Kidney (tissue), 13 donors: ENCODE measurements at regions not wholly inside any gene's neighbourhood (a gene's known extent, or its start where the extent isn't known, plus 50 kb on each side); places are given as distances from the start of the nearest gene placed in this dataset.

ENCODE experiments used
- DNase-seq, 5 donors: peaks; one replicate each; pipeline ENCODE4 v3.0.0-alpha.2; 2013 to 2020
- FAIRE-seq: peaks from 2 replicates; lab custom pipeline; 2012; peaks lifted over from hg19 to GRCh38; lab: Jason Lieb, UNC
- H3K27ac ChIP-seq, 2 donors: one replicate each; pipeline ENCODE4 v1.7.0; 2013; ENCODE audit warnings: low read depth in 2 of 2, low read length in 2 of 2, inconsistent platforms in 1 of 2
- H3K27me3 ChIP-seq: one replicate; pipeline ENCODE4 v1.7.1; 2013; ENCODE audit warnings: low read length, inconsistent platforms; ENCODE audit not compliant: control insufficient read depth, insufficient read depth
- H3K36me3 ChIP-seq, 3 donors: one replicate each; pipeline versions ENCODE4 v1.7.0 to v1.7.1; 2013; ENCODE audit warnings: low read length in 3 of 3, control low read depth in 1 of 3, inconsistent platforms in 1 of 3; ENCODE audit not compliant: insufficient read depth in 3 of 3, control insufficient read depth in 2 of 3
- H3K4me1 ChIP-seq, 3 donors: one replicate each; pipeline versions ENCODE4 v1.7.0 to v1.7.1; 2013; ENCODE audit warnings: low read length in 3 of 3, inconsistent platforms in 1 of 3, low read depth in 1 of 3; ENCODE audit not compliant: control insufficient read depth in 2 of 3, insufficient read depth in 2 of 3
- H3K4me3 ChIP-seq, 3 donors: one replicate each; pipeline versions ENCODE4 v1.7.0 to v1.8.1; 2013; ENCODE audit warnings: low read length in 3 of 3, control low read depth in 1 of 3, inconsistent platforms in 1 of 3
- H3K9ac ChIP-seq, 3 donors: one replicate each; pipeline versions ENCODE4 v1.7.0 to v1.7.1; 2013; ENCODE audit warnings: low read length in 3 of 3, control low read depth in 1 of 3, inconsistent platforms in 1 of 3
- H3K9me3 ChIP-seq, 3 donors: one replicate each; pipeline versions ENCODE4 v1.7.0 to v1.7.1; 2013; ENCODE audit warnings: low read length in 3 of 3, control low read depth in 1 of 3, inconsistent platforms in 1 of 3; ENCODE audit not compliant: control insufficient read depth in 2 of 3, insufficient read depth in 1 of 3
- CTCF ChIP-seq: IDR thresholded peaks from 3 replicates; pipeline ENCODE4 v1.5.1; 2012; ENCODE audit warnings: mild to moderate bottlenecking, moderate library complexity, borderline replicate concordance; ENCODE audit not compliant: insufficient read depth; ENCODE audit errors: extremely low read depth
- intact Hi-C: fragments of 100-400 bp; cut with DNase I; formaldehyde crosslinking; loops from one replicate; pipeline ENCODE4 v1.11.1; 2022
- donor health status: control.
- donor health status: control.
- donor health status: control.
- donor health status: control.
- donor health status: control.
- donor health status: DM: yes; HTN: yes; CAD: no.
- donor health status: Normal renal cell carcinoma (clear cell type).

GRCh38 chr6:137304020-137304780 is 85.0 kb upstream of the IFNGR1 start:
- no peaks in the 10 kb centered on the region for H3K27me3 ChIP-seq
- no peak for DNase-seq
- peaks cover 0 to under 1% (median 0%) of the 10 kb centered on the region in 3 donors for H3K4me1 ChIP-seq
- H3K9ac ChIP-seq = no peak overlapping the region
- TF ChIP-seq CTCF = no peak
- intact Hi-C loops = no loop called here
- H3K9me3 ChIP-seq = no peaks in the 10 kb centered on the region
- H3K4me3 ChIP-seq = no peak overlapping the region
- H3K36me3 ChIP-seq = no peaks in the 10 kb centered on the region
- no peak overlapping the region for H3K27ac ChIP-seq
- no peak for FAIRE-seq

GRCh38 chr6:137303441-137303840 is 84.3 kb upstream of the IFNGR1 start:
- Histone ChIP-seq H3K9ac (no peak overlapping the region), H3K27me3 (no peaks in the 10 kb centered on the region), H3K27ac (no peak overlapping the region), H3K4me1 (no peaks in the 10 kb centered on the region), H3K4me3 (no peak overlapping the region), H3K36me3 (no peaks in the 10 kb centered on the region), H3K9me3 (no peaks in the 10 kb centered on the region)
- intact Hi-C loops = no loop called here
- no peak for TF ChIP-seq CTCF
- DNase-seq = no peak
- no peak for FAIRE-seq

DNA sequence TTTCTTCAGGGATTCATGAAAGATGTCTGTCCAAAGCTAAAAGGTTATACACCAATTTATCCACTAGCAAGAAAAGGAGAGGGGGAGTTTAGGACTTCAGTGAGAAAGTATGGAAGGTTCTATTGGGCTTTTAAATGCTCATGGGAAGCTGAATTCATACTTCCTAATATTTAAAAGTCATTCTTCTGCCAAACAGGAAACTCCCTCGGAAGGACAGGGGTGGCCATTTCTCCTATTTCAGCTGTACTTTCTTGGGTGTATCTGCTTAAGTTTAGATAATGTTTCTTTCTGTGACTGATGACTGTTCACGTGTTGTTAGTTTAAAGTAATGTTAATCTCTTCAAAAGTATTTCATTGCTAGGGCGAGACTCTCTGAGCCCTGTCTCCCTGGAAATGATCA is 80.5 kb upstream of the IFNGR1 start:
- Histone ChIP-seq H3K9ac (no peak overlapping the region), H3K27me3 (no peaks in the 10 kb centered on the region), H3K4me1 (no peaks in the 10 kb centered on the region), H3K36me3 (no peaks in the 10 kb centered on the region), H3K9me3 (no peaks in the 10 kb centered on the region), H3K4me3 (no peak overlapping the region), H3K27ac (no peak overlapping the region)
- intact Hi-C loops = no loop called here
- FAIRE-seq (no peak), DNase-seq (no peak)
- no peak for TF ChIP-seq CTCF
